ENCODE measurements at regions not wholly inside any gene's neighbourhood (a gene's known extent, or its start where the extent isn't known, plus 50 kb on each side); places are given as distances from the start of the nearest gene placed in this dataset.
A peak's percentile ranks its signal among the peaks of the same experiment; 100 is the strongest.
"Not testable (repeated sequence)": the region's sequence is repeated elsewhere in the genome, so short reads cannot be mapped to it uniquely, and the experiment has no call there.

DNA sequence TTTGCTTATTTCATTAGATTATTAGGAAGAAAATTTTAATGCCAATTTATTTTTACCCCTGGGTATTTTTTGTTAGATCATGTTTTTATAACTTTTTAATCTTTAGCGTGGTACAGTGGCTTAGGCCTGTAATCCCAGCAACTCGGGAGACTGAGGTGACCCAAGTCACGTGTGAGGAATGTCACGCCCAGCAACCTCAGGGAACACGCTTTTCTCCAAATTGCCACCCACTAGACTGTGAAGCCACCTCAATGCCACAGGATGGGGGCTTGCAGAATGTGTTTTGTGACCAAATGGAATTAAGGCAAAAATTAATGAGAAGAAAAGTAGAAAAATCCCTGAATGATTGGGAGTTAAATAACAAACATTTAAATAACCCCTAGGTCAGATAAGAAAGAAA lies 141.8 kb downstream of the LAT start:
- DNase-seq, result no peak

DNA sequence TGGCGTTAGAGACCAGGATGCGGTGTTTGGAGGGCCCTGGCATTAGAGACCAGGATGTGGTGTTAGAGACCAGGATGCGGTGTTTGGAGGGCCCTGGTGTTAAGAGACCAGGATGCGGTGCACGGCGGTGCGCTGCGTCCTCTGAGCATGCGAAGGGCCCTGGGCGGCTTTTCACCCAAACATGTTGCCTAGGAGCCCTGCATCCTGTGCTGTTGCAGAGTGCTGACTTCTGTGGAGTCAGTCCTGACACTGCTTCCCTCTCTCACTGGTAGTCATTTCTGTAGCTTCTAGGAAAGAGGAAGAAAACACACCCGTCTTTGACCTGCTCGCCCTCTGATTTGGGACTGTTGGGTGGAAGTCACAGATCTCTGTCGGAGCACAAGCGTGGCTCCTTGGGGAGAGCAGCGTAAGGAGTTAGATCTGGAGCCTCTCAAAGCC lies 141.2 kb downstream of the LAT start:
- DNase-seq, result no peak

DNA sequence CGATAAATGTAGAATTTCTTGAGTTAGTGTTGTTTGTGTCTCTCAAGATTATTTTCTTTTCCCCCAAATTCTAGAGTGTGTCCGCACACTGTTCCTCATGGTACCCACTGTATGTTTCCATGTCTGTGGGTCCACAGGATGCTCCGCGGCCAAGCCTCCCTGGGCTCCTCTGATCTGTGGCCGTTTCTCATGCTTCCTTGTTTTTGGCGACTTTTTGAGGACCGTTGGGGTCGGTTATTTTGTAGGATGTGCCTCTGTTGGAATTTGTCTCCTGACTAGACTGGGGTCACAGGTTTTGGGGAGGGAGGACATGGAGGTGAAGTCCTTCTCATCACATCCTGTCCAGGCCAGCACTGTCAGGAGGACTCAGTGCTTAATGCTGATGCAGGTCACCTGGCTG lies 140.0 kb downstream of the LAT start:
- DNase-seq, result peak; percentile 6

DNA sequence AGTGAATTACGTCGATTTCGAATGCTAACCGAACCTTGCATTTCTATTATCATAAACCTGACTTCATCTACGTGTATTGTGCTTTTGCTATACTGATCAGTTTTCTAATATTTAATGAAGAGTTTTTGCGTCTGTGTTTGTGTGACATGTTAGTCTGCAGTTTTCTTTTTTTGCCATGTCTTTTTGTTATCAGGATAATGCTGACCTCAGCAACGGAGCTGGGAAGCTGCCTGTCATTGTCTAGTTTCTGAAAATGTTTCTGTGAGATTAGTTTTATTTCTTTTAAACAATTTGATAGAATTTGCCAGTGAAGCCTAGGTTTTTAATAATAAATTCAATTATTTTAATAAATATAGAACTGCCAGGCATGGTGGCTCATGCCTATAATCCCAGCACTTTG lies 139.3 kb downstream of the LAT start:
- DNase-seq, result not testable (repeated sequence)

DNA sequence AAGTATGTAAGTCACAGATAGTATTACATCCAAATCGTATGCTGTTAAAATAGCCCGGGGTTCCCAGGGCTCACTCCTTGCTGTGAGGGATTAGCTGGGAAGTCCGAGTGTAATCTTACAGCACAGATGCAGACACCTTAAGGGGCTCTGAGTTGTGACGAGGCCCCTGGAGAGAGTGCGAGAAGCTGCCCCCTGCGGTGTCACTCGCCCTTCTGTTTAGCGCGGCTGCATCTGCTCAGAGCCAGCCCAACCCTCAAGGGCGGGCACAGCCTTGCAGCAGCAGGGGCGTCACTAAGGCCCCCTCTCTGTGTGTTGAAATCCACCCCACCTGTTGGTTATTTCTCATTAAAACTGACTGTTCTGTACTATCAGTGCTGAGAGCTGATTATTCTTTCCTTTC lies 135.8 kb downstream of the LAT start:
- DNase-seq, result not testable (repeated sequence)

DNA sequence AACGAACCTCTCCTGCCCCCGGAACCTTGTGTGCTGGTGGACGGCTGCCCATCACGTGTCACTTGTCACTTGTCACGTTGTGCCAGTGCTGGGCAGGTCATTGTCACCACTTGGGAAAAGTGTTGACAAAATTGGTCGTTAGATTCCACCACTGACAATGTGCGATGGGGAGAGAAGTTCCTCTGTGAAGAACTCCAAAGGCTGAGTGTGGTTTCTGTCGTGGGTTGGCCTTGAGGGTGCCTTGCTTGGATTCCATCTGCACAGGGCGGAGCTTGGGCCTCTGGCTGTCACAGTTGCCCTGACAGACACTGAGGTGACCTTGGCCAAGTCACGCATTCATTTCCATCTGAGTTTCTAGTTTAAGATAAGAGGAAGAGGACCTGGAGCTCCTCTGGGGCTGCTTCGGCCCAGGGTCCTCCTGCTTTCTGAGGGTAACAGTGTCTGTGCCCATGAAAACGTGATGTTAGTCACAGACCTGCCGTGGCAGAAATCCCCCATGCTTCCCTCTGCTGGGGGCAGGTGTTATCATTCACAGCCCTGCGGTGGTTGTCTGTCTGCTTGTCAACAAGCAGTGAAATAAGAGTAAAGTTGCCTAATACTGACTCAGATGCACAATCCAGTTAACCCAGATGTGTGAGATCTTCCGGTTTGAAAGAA lies 133.6 kb downstream of the LAT start:
- not testable (repeated sequence) for DNase-seq

DNA sequence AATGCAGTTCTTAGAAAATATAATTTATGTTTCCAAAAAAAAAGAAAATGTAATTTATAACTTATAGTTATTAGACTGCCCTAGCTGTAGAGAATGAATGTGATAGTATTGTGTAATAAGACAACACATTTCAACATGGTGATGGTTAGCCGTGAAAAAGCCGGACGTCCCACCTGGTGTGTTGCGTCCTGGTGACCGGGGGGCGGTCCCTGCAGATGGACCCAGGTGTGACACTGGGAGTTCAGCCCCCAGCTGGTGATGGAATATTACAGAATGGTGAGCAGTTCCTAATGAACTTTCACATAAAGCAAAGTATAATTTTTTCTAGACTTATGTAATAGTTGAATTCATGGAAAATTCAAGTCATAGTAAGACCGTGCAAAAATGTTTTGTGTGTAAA lies 132.8 kb downstream of the LAT start:
- no peak for DNase-seq

DNA sequence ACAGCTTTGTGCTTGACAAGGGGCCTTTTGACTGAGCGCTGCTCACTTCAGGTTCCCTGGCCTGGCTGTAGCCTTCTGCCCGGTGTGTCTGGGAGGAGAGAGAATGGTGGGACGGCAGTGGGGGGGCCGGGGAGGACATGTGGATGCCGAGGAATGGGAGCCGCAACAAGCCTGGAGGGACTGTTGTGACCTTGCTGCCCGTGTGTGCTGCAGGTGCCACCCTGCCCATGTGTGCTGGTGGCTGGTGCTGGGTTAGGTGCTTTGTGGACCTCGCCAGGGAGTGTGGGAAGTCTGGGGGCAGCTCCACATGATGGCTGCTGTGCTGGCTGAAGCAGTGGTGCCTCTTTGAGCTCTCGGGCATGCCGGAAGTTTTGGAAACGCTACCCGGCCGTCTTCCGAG lies 132.1 kb downstream of the LAT start:
- no peak for DNase-seq

DNA sequence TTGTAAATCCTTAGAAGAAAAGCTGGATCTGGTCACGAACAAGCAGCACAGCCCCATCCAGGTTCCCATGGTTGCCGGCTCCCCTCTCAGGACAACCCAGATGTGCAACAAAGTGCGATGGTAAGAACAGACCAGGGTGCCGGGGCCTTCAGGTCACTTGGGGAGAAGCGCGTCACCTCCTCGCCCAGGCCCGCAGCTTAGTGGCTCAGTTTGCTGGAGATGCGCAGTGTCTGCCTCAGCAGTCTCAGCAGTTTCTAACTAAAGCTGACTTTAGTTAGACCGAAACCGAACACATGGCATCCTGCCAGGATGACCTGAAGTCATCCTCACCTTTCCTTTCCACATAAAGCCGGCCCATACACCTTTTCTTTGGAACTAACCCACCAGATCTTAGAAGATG lies 131.4 kb downstream of the LAT start:
- not testable (repeated sequence) for DNase-seq

DNA sequence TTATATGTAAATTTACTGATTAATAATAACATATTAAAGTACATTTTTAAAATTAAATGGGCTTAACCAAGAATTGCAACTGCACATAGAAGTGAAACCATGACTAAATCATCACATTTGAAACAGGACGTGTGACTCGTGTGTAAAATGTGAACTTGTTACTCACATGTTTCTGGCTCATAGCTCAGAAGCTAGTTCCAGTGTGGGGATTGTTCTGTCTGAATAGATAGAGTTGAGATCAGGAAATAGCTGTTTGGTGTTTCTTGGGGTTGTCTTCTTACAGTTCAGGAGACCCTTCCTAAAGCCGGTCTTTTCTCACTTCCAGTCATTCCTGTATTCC lies 130.9 kb downstream of the LAT start:
- not testable (repeated sequence) for DNase-seq

DNA sequence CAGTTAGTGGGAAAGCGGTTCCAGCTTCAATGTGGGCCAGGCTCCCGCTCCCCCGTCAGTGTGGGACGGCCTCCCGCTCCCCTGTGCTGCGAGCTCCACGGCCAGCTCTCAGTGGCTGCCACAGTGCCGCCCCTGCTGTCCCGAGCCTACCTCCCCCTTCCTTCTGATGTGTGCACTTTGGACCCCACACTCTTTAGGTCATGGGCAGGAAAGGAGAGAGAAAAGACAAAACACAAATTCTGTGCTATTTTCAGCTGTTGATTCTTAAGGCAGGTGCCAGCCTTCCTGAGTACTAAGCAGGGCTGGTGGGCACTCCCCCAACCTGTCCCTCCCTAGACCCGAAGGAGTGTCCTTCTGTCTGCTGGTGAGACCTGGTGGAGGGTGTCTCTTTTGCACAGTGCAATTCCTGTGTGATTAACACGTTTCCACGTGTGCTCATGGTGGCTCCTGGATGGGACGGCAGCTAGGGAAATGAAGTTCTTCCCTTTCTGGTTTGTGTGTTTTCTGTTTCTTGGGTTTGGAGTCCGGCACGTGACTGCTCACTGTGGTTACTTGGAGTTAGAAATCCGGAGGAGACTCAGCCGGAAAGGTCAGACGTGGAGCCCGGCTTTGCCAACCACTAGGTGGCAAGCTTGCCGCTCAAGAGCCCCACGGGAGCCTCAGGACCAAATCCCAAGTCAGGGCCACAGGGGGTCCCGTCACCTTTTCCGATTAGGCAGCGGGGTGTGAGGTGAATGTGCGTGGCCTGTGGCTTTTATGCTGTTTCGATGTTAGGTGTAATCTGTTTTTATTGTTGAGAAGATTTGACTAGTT lies 130.3 kb downstream of the LAT start:
- DNase-seq, result not testable (repeated sequence)

DNA sequence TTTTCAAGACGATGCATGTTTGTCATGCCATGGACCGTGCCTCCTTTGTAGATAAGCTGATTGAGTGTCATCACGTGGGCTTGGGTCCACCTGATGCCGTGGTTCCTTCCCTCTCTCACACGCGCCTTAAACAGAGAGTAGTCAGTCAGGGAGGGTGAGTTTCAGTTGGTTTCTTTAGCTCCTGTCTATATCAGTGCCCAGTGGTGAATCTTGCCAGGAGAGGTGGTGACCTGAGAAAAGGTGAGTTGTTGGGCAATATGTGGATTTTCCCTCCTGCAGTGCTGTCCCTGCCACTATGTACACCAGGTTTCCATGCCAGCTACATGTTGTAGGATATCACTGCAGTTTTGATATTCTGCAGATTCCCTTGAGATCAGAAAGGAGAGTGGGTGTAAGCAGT lies 129.7 kb downstream of the LAT start:
- DNase-seq, result no peak

DNA sequence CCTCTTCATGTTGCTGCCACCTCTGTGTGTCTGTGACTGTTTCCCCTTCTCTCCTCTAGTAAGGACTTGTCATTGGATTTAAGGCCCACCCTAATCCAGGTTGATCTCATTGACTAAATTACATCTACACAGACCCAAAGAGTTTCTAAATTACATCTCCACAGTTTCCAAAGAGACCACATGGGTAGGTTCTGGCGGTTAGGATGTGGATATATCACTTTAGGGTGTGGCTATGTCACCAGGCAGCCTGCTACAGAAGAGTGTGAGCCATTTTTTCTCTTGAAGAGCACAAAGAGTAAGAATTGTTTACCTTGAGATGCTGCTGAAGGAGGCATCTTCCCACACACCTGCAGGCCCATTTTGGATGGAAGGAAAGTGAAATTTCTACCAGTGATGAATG lies 128.6 kb downstream of the LAT start:
- not testable (repeated sequence) for DNase-seq

DNA sequence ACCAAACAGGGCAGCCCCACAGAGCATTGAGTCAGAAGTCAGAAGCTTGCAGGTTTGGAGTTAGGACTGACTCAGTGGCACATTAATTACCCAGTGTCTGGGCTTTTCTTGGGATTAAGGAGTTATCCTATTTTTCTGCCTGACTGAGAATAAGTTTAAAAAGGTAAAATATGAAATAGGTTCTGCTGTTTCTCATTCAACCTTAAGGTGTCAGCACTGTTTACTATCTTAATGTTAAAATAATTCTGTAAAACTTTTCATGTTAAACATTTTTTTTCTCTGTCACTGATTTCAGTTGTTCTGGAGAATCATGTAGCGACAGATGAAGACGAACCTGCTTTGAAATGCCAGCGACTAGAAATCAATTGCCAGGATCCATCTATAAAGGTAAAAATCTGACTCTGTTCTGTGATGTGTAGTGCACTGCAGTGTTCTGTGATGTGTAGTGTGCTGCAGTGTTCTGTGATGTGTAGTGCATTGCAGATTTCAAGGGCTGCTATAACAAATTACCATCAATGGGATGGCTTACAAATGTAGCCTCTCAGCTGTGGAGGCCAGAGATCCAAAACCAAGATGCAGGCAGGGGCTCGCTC lies 128.0 kb downstream of the LAT start:
- no peak for DNase-seq

DNA sequence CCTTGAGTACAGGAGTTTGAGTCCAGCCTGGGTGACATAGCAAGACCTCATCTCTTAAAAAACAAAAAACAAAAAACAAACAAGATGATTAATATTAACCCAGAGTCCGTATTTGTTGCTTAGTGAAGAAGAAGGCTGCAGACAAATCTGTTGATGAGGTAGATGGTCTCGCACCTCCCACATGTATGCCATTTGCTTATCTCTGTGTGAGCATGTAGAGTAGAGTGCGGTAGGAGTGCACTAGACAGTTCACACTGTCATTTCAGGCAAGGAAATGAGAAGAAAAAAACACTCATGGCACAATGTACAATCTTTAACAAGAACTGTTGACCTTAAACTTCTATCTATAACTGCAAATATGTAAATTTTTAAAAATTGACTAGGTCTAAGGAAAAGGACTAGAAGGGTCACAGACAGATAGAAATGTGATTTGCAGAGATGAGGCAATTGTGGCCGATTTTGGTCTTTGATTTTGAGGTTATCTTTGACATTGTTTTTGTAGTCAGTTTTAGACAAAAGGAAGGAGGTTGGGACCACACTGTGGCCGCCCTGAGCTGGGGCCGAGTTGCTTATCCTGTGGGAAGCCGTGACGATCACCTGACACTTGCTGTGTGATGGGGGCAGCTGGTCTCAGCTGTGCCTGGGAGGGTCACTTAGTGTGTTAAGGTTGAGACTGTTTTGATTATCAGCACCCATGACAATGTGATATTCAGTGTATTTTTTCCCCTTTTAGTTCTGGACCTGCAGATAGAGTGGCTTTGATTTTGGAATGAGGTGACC lies 127.2 kb downstream of the LAT start:
- not testable (repeated sequence) for DNase-seq

DNA sequence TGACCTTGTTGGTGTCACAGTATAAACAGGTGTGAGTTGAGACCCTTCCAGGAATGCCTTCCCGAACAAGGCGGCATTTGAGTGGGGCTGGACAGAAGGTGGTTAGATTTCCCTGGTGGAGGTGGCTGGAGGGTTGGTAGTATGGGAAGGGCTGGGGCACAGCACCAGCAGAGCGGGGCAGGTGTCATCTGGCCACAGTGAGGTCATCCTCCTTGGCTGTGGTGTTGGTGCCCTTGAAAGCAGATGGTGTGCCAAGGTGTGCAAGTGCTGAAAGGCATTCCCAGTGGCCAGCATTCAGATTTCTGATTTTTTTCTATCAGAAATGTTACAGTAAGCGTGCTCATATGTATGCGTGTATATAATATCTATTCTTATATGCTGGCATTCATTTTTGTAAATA lies 126.6 kb downstream of the LAT start:
- no peak for DNase-seq

DNA sequence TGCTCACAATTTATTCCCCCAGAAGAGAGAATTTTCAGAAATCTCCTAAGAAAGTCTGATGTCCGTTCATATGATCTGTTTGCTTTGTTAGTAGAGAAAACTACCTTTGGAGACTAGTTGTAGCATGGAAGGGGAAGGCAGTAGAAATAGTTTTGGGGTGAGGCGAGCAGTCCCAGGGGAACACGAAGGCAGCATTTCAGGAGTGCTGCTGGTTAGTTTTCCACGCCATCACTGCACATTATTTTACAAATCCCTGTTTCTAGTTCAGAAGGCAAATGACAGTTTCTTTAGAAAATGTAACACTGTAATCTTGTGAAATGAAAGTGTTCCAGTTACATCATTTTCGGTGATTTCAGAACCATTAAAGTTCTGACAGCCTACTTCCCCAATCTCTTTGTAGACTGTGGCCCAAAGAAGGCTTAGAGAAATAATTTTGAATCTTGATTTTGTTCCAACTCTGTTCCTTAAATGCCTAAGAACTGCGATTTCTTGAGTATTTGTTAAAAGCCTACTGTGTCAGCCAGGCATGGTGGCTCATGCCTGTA lies 123.8 kb downstream of the LAT start:
- not testable (repeated sequence) for DNase-seq

DNA sequence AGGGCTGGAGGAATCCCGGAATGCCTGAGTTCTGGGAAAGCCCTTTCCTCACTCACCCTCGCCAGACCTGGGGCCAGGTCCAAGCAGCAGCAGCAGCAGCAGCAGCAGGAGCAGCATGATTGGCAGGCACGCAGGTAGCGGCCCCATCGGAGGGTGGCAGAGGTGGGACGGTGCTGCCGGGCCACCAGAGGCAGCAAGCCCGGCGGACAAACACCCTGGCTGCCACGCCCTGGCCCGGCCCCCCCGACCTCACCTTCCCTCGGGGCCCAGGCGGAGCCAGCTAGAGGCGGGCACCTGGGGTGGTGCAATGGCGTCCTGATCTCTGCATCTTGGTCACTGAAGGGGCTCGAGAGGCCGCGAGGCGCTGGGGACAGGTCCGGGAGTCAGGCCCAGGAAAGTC lies 122.4 kb downstream of the LAT start:
- no peak for DNase-seq

DNA sequence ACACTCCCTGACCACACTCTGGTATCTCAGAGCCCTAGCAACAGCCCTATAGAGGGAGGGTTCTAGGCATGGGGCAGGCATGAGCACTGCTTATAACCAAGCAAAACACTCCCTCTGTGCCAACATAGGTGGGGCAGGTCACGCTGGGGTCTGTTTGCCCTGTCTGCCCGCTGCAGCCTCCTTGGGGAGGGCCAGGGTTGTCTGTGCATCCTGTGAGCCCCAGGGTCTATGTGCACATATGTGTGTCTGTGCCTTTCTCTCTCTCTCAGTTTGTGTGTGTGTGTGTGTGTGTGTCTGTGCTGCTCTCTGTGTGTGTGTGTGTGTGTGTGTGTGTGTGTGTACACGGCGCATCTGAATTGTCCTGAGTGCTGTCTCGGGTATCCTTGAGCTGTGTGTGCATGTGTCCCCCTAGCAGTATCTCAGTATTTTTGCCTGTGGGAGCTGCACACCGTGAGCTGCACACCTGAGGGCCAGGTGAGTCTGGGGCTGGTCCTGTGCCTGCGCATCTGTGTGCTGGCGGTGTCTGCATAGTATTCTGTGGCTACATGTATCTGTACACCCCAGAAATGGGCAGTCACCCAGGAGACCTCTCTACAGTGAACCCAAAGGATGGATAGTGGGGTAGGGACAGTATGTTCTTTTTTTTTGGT lies 121.5 kb downstream of the LAT start:
- not testable (repeated sequence) for DNase-seq

DNA sequence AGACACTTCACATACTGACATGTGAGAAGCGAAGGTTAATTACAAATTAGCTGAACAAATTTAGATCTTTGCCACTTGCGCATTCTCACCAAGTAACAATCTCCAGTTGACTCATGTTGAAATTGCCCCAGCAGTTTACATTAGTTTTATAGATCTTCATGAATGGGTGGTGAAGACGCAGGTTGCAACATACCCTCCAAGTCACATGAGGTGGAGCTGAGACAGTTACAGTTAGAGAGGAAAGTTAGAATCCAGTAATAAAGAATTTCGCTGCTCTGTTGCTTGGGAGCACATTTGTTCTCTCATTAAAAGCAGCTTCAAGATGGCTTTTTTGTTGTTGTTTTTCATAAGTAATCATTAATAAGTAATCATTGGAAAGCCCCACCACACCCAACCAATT lies 119.7 kb downstream of the LAT start:
- DNase-seq, result not testable (repeated sequence)

DNA sequence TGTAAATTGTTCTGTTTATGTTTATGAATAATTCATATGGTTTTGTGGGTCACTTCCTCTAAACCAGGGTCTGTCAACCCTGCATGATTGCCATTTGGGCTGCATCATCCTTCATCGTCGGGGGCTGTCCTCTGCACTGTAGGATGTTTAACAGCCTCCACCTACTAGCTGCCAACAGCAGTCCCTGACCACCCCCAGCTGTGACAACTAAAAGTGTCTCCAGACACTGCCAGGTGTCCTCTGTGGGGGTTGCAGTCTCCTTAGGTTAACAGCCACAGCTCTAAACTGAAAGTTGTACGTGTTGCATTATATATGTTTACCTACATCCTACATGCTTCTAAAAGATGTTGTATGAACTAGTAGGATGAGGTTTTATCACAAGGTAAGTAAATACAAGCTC lies 113.1 kb downstream of the LAT start:
- not testable (repeated sequence) for DNase-seq

All from activated CD4-positive, CD25-positive, alpha-beta regulatory T cell treated with anti-CD3 and anti-CD28 coated beads, Interleukin-2, amount 50 U/mL, for 72 hours (primary cell).